HT-29 (cell line): ENCODE measurements at regions not wholly inside any gene's neighbourhood (a gene's known extent, or its start where the extent isn't known, plus 50 kb on each side); places are given as distances from the start of the nearest gene placed in this dataset.

Experiments used
- DNase-seq: peaks from one replicate; pipeline ENCODE4 v3.0.0-alpha.2; 2015; ENCODE audit warnings: low spot score

- no peak for DNase-seq
Observed at GRCh38 chr6:16976385-16977183, 125.3 kb upstream of the STMND1 start.

DNA sequence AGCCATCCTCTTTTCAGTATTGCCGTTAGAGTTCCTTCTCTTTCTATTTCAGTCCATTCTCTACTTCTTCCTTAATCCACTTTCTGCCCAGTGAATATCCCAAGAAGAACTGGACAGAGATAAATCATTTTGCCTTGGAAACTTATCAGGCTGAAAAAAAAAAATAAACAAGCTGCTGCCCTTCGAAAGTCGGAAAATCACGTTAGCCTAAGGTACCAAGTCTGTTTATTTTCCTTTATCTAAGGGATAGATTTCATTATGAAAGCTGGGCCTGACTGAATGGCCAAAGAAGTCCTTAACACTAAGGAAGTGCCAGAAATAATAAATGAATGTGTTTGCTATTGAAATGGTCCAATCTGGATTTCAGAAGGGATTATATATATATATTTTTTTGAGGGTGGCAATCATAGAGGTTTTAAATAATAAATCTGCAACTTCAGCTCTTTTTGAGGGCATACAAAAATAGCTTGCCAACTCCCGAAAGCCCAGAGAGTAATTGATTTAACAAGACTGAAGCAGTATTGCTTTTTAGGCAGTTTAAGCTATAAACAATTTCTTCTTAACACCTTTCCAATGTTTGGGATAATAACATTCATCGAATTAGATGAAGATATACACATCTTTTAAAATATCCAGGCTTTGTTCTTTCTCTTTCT is 127.0 kb upstream of the STMND1 start:
- DNase-seq, result no peak

GRCh38 chr6:16974387-16974673 is 127.5 kb upstream of the STMND1 start:
- no peak for DNase-seq

DNA sequence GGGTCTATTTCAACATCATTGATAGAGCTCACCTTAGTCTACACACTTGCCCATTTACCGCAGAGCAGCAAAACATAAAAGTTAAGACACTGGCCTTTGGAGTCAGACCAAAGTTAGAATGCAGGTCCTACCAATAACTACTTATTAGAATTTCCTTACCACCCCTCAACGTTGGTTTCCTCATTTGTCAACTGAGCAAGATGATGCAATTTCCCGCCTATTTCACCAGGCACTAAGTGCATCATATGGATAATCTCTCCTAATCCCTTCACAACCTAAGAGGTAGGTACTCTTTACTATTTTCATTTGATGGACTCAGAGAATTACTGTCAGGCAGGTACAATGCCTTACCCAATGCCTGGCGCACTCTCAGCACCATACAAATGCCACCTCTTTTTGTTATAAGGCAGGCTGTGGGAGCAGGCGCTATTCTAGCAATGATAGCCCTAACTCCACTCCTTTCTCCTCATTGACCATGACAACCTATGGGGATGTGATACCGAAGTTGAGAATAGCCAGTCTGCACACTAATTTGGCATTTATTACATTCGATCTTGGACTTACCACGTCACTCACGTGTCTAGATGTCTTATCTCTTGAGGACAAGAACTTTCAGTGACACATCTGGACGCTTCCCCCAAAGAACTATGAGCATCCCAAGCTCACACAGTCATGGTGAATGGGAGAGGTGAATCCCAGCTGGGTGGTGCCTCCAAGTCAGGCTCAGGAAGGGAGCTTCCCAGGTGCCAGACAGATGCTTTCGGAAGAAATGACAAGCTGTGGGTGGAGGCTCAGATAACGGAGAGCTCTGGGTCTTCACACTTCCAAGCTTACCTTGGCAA is 128.1 kb upstream of the STMND1 start:
- no peak for DNase-seq

DNA sequence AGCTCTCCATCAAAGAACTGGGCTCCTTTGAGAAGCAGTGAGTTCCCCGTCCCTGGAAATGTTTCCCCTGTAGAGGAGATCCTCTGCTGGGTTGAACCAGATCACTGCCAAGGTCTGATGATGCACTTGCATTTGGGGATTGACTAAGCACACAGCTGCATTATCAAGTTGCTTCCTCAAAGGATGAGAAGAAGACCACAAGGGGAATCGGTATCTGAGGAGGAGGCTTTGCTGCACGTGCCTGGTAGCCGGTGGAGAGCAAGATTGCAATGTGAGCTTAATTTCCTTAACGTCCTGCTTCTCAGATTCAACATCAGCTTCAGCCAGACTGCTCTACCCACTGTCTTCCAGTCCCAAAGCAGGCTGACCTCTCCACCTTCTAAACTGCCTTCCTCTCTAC is 128.8 kb upstream of the STMND1 start:
- no peak for DNase-seq

- DNase-seq, result no peak
Observed at GRCh38 chr6:16972535-16972934, 129.3 kb upstream of the STMND1 start.

- DNase-seq, result no peak
Observed at GRCh38 chr6:16969699-16970655, 131.9 kb upstream of the STMND1 start.

GRCh38 chr6:16968101-16968500 is 133.7 kb upstream of the STMND1 start:
- no peak for DNase-seq

GRCh38 chr6:16967470-16967817 is 134.4 kb upstream of the STMND1 start:
- no peak for DNase-seq

GRCh38 chr6:16966791-16967469 is 134.9 kb upstream of the STMND1 start:
- DNase-seq, result no peak

DNA sequence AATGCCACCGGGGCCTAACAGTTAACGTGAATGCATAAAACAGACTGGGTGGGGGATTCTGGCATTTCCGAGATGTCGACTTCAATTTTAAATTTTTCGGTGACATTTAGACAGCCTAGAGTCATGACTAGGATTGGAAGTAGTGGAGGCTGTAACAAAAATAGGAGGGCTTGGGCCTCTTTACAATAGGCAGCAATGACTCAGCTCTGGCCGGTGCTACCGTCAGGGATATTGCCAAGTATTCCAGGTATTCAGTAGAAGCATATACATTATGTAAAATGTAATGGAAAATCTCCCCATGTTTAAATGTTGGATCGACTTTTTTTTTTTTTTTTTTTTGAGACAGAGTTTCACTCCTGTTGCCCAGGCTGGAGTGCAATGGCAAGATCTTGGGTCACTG is 136.2 kb upstream of the STMND1 start:
- DNase-seq, result no peak

GRCh38 chr6:16964553-16965499 is 137.0 kb upstream of the STMND1 start:
- peak; percentile 73 for DNase-seq

DNA sequence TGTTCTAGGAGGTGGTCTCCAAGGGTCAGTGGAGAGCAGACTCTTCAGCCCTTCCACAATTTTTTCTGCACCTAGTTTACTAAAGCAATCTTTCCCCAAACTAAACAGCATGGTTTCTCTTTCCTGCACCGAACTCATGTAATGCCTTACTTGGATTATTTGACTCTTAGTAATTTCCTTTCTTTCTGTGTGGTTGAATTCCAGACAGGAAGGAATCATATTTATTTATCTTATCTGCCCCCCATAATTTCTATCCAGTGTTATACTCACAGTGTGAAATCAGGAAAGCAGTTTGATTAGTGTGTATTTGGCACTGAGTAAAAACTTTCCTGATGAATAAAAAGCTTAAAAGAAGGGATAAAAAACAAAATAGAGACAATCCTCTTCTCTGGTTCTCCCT is 140.3 kb upstream of the STMND1 start:
- DNase-seq, result no peak

DNA sequence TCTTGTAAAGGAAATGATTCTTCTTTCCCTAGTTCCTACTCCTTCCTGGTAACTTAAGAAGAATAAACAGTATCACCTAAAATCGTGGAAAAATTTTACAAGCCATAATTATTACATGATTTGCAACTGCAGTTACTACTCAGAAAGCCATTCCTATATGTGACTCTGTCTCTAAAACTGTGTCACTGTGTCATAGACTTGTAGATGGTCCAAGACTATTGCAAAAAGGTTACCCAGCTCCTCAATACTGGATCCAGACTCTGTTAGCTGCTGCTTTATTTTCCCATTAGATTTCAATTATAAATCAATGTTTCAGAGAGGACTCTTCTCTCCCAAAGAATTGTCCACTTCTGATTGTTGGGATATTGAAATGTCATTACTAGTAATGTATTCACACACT is 142.1 kb upstream of the STMND1 start:
- DNase-seq, result no peak

- DNase-seq, result no peak
Observed at GRCh38 chr6:16956361-16956760, 145.5 kb upstream of the STMND1 start.

DNA sequence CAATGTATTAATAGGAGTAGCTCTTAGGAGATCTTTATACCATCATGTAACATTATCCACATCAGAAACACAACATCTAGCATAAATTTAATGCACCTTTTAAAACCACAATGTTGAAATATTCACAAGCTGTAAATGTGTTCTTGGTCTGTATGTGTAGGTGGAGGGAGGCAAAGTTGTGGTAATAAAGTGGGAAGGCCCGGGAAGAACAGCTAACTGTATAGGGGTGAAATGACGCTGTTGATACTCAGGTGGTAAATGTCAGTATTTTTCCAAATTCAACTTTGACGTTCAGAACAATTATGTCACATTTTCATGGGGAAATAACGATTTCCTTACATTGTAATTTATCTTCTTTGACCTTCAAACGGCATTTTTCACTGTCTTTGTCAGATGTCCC is 146.0 kb upstream of the STMND1 start:
- no peak for DNase-seq

- no peak for DNase-seq
Observed at GRCh38 chr6:16953905-16954304, 147.9 kb upstream of the STMND1 start.

DNA sequence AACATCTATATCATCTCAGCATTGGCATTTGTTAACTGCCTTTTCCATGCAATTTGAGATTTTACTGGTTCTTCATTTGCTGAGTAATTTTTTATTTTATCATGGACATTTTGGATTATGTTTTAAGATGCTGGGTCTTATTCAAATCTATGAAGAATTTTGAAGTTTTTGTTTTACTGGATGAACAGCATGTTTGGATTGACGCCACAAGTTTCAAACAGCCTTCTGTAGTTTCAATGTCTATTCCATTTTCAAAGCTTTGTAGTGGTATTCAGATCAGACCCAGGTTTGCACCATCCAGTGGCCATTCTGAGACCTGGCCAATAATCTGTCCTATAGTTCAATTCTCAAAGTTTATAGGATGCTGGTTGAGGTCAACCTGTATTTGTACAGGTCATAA is 148.4 kb upstream of the STMND1 start:
- peak; percentile 9 for DNase-seq

GRCh38 chr6:16950825-16951495 is 150.9 kb upstream of the STMND1 start:
- DNase-seq, result no peak
